Neural cell (in vitro differentiated cells): ENCODE measurements at regions not wholly inside any gene's neighbourhood (a gene's known extent, or its start where the extent isn't known, plus 50 kb on each side); places are given as distances from the start of the nearest gene placed in this dataset.

Source experiments
- H2AFZ ChIP-seq: fragments of 200-600, 300-800 bp; sonication (generic), shearing (Covaris generic); 2 replicates; pipeline ENCODE4 v1.6.0; 2014; ENCODE audit warnings: low read depth, mild to moderate bottlenecking, antibody characterized with exemption, low read length, moderate library complexity
- H3F3A ChIP-seq: fragments of 200-600 bp; shearing (Covaris generic); 2 replicates; pipeline ENCODE4 v1.6.1; 2016; ENCODE audit warnings: mild to moderate bottlenecking, moderate library complexity, mixed read lengths, antibody characterized with exemption, low read length; ENCODE audit not compliant: insufficient read depth, poor library complexity, severe bottlenecking
- H3K27ac ChIP-seq: fragments of 200-600, 300-800 bp; sonication (generic), shearing (Covaris generic); 2 replicates; pipeline ENCODE4 v1.5.1; 2014; ENCODE audit warnings: mild to moderate bottlenecking, low read length, moderate library complexity
- H3K27me3 ChIP-seq: fragments of 300-800, 200-600 bp; sonication (generic), shearing (Covaris generic); 2 replicates; pipeline ENCODE4 v1.6.0; 2014; ENCODE audit warnings: mild to moderate bottlenecking, low read depth, low read length, moderate library complexity; ENCODE audit not compliant: insufficient read depth
- H3K36me3 ChIP-seq: fragments of 300-800, 200-600 bp; sonication (generic), shearing (Covaris generic); 2 replicates; pipeline ENCODE4 v1.5.1; 2014; ENCODE audit warnings: mild to moderate bottlenecking, antibody characterized with exemption, low read length, moderate library complexity; ENCODE audit not compliant: insufficient read depth
- H3K4me2 ChIP-seq: fragments of 300-800, 200-600 bp; sonication (generic), shearing (Covaris generic); 2 replicates; pipeline ENCODE4 v1.6.0; 2014; ENCODE audit warnings: mild to moderate bottlenecking, low read length
- H3K4me3 ChIP-seq: fragments of 300-800, 200-600 bp; sonication (generic), shearing (Covaris generic); 2 replicates; pipeline ENCODE4 v1.5.1; 2014; ENCODE audit warnings: mild to moderate bottlenecking, low read length, moderate library complexity
- H3K79me2 ChIP-seq: fragments of 200-600 bp; shearing (Covaris generic); replicated peaks from 2 replicates; pipeline ENCODE4 v1.6.0; 2014; ENCODE audit warnings: mild to moderate bottlenecking, low read length, moderate library complexity; ENCODE audit not compliant: insufficient read depth
- H3K9ac ChIP-seq: fragments of 300-800, 200-600 bp; sonication (generic), shearing (Covaris generic); 2 replicates; pipeline ENCODE4 v1.6.1; 2016; ENCODE audit warnings: mild to moderate bottlenecking, low read length, mixed read lengths
- H3K9me2 ChIP-seq: fragments of 200-600 bp; shearing (Covaris generic); 2 replicates; pipeline ENCODE4 v1.6.1; 2016; ENCODE audit warnings: mild to moderate bottlenecking, low read length, mixed read lengths; ENCODE audit not compliant: insufficient read depth
- H3K9me3 ChIP-seq: fragments of 200-600, 300-800 bp; sonication (generic), shearing (Covaris generic); 2 replicates; pipeline ENCODE4 v1.6.1; 2016; ENCODE audit warnings: mild to moderate bottlenecking, mixed run types, low read length, moderate library complexity, mixed read lengths
- H4K20me1 ChIP-seq: fragments of 200-600 bp; shearing (Covaris generic); 2 replicates; pipeline ENCODE4 v1.6.1; 2016; ENCODE audit warnings: mild to moderate bottlenecking, mixed run types; ENCODE audit not compliant: insufficient read depth
- EP300 ChIP-seq: fragments of 450-650 bp; conservative IDR thresholded peaks from 2 replicates; pipeline ENCODE4 v1.6.1; 2014; ENCODE audit warnings: antibody characterized with exemption, mild to moderate bottlenecking, moderate library complexity; ENCODE audit not compliant: poor library complexity, severe bottlenecking
- EZH2 ChIP-seq: fragments of 200-600, 300-800 bp; shearing (Covaris generic), sonication (generic); IDR thresholded peaks from 2 replicates; pipeline ENCODE4 v1.6.1; 2014; ENCODE audit warnings: antibody characterized with exemption, low read length, borderline replicate concordance, mild to moderate bottlenecking; ENCODE audit not compliant: insufficient read depth, poor library complexity, severe bottlenecking
- MXI1 ChIP-seq: fragments of 450-650 bp; conservative IDR thresholded peaks from 2 replicates; pipeline ENCODE4 v1.6.1; 2014; ENCODE audit warnings: antibody characterized with exemption, mild to moderate bottlenecking; ENCODE audit not compliant: poor library complexity, severe bottlenecking
- POLR2AphosphoS5 ChIP-seq: IDR thresholded peaks from 2 replicates; pipeline ENCODE4 v1.6.1; 2012
- RAD21 ChIP-seq: fragments of 450-650 bp; conservative IDR thresholded peaks from 2 replicates; pipeline ENCODE4 v1.6.1; 2014; ENCODE audit warnings: antibody characterized with exemption, mild to moderate bottlenecking, moderate library complexity
- REST ChIP-seq: IDR thresholded peaks from 2 replicates; pipeline ENCODE4 v1.6.1; 2012; ENCODE audit warnings: borderline replicate concordance
- SMC3 ChIP-seq: fragments of 450-650 bp; conservative IDR thresholded peaks from 2 replicates; pipeline ENCODE4 v1.6.1; 2014; ENCODE audit warnings: antibody characterized with exemption, mild to moderate bottlenecking, moderate library complexity; ENCODE audit not compliant: poor library complexity
- TAF1 ChIP-seq: IDR thresholded peaks from 2 replicates; pipeline ENCODE4 v1.6.1; 2012; ENCODE audit warnings: low read depth
- TF ChIP-seq, protein P1 (sequence below): fragments of 450-650 bp; IDR thresholded peaks from 2 replicates; pipeline ENCODE4 v1.5.1; 2014; ENCODE audit warnings: antibody characterized with exemption, mild to moderate bottlenecking, moderate library complexity; ENCODE audit not compliant: poor library complexity, severe bottlenecking

- Histone ChIP-seq H3K9me3 (no peaks in the 10 kb centered on the region), H3K27me3 (no peaks in the 10 kb centered on the region), H3K79me2 (no peaks in the 10 kb centered on the region), H2AFZ (no peak overlapping the region), H3K4me3 (no peak overlapping the region), H3K27ac (no peak overlapping the region), H3K4me2 (no peak overlapping the region), H4K20me1 (no peaks in the 10 kb centered on the region), H3K36me3 (no peaks in the 10 kb centered on the region), H3F3A (no peaks in the 10 kb centered on the region), H3K9me2 (no peaks in the 10 kb centered on the region), H3K9ac (no peak overlapping the region)
- TF ChIP-seq TAF1 (no peak), RAD21 (no peak), SMC3 (no peak), POLR2AphosphoS5 (no peak), MXI1 (no peak), EP300 (no peak), REST (no peak), EZH2 (no peak)
- TF ChIP-seq, protein P1, sequence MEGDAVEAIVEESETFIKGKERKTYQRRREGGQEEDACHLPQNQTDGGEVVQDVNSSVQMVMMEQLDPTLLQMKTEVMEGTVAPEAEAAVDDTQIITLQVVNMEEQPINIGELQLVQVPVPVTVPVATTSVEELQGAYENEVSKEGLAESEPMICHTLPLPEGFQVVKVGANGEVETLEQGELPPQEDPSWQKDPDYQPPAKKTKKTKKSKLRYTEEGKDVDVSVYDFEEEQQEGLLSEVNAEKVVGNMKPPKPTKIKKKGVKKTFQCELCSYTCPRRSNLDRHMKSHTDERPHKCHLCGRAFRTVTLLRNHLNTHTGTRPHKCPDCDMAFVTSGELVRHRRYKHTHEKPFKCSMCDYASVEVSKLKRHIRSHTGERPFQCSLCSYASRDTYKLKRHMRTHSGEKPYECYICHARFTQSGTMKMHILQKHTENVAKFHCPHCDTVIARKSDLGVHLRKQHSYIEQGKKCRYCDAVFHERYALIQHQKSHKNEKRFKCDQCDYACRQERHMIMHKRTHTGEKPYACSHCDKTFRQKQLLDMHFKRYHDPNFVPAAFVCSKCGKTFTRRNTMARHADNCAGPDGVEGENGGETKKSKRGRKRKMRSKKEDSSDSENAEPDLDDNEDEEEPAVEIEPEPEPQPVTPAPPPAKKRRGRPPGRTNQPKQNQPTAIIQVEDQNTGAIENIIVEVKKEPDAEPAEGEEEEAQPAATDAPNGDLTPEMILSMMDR = no peak
Measured at GRCh38 chr15:69593981-69594966, 141.7 kb downstream of the RPLP1 start.

DNA sequence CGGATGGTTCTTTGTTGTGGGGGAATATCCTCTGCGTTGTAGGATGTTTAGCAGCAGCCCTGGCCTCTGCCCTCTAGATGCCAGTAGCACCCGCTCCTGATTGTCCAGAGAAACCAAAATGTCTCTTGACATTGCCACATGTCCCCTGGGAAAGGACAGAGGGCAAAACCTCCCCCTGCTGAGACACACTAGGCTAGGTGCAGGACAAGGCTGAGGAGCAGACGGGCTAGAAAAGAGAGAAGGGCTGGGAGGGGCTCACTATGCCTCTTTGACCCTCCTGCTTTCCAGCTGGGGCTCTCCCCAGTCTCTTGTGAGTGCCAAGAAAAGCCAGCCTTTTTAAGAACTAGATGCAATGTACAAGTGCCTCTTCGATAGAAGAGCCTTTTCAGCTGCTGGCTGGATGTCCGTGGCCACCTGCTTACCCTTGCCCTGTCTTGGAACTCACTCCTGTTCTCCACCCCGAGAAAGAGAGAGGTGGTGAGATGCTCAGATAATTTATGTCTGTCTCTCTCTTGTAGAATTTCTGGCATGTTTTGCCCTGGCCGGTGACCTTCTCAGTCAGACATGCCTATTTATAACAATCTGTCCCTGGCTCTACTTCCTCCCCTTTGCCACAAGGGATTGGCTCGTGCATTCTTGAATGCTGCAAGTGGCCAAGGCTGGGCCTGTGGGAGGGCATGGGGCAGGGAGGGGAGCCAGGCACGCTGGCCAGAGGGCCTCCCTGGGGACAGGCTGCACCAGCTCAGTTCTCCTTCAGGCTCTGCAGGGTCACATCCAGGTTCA is 142.6 kb downstream of the RPLP1 start:
- H3F3A ChIP-seq = no peaks in the 10 kb centered on the region
- no peaks in the 10 kb centered on the region for H3K9me2 ChIP-seq
- H3K79me2 ChIP-seq = no peaks in the 10 kb centered on the region
- H3K27ac ChIP-seq = no peak overlapping the region
- H3K9me3 ChIP-seq = no peaks in the 10 kb centered on the region
- H3K36me3 ChIP-seq = no peaks in the 10 kb centered on the region
- no peak overlapping the region for H3K9ac ChIP-seq
- TF ChIP-seq TAF1 = no peak
- TF ChIP-seq EP300 = no peak
- no peak overlapping the region for H2AFZ ChIP-seq
- H3K27me3 ChIP-seq = no peaks in the 10 kb centered on the region
- H3K4me2 ChIP-seq = no peak overlapping the region
- H4K20me1 ChIP-seq = no peaks in the 10 kb centered on the region
- H3K4me3 ChIP-seq = no peak overlapping the region
